GM23248 (cell line): ENCODE measurements at regions not wholly inside any gene's neighbourhood (a gene's known extent, or its start where the extent isn't known, plus 50 kb on each side); places are given as distances from the start of the nearest gene placed in this dataset.

Experiments used
- EZH2 ChIP-seq: fragments of 200-600 bp; sonication (generic); IDR thresholded peaks from 2 replicates; pipeline ENCODE4 v1.6.1; 2018; ENCODE audit warnings: antibody characterized with exemption, mild to moderate bottlenecking; ENCODE audit not compliant: insufficient read depth, poor library complexity, severe bottlenecking
- EZH2phosphoT487 ChIP-seq: fragments of 200-600 bp; sonication (generic); IDR thresholded peaks from 2 replicates; pipeline ENCODE4 v1.6.1; 2018; ENCODE audit warnings: antibody characterized with exemption, moderate library complexity, mild to moderate bottlenecking, low read depth; ENCODE audit not compliant: insufficient read depth

GRCh38 chr5:179409806-179410205 lies 64.5 kb upstream of the ADAMTS2 start:
- TF ChIP-seq EZH2 (no peak), EZH2phosphoT487 (no peak)
